Fibroblast of skin of right biceps (primary cell): ENCODE measurements at regions not wholly inside any gene's neighbourhood (a gene's known extent, or its start where the extent isn't known, plus 50 kb on each side); places are given as distances from the start of the nearest gene placed in this dataset.
"Not testable (repeated sequence)": the region's sequence is repeated elsewhere in the genome, so short reads cannot be mapped to it uniquely, and the experiment has no call there.

Experiments used
- DNase-seq: peaks from one replicate; pipeline ENCODE4 v3.0.0-alpha.2; 2013

DNA sequence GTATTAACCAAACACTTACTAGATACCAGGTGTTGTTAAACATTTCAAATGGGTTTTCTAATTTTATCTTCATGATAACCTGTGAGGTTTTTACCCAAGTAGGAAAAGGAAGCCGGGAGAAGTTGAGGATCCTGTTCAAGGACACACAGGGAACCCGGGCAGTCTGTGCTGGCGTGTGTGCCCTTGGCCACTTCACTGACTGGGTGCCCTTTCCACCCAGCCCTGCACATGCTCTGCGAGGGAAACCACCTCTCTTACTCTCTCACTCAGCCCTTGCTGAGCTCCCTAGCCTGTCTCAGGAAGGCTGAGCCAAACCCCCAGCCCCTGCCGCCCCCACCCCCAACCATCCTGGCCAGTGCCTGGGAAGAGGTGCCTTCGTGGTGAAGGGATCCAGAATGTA lies 51.8 kb downstream of the TEX44 start:
- DNase-seq: no peak

DNA sequence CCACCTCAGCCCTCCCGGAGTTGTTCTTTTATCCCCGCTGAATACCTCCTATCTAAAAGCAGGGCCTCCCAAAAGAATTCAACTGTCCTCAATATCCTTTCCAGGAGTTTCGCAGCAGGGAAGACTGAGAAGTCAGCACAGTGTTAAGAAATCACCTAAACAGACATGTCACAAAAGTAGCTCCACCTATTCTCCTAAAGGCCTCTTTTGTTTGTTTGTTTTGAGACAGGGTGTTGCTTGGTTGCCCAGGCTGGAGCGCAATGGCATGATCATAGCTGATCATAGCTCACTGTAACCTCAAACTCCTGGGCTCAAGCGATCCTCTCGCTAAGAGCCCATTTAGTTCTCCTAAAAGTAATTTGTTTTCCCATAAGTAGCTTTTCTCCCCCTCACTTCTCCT lies 53.8 kb downstream of the TEX44 start:
- DNase-seq: no peak

DNA sequence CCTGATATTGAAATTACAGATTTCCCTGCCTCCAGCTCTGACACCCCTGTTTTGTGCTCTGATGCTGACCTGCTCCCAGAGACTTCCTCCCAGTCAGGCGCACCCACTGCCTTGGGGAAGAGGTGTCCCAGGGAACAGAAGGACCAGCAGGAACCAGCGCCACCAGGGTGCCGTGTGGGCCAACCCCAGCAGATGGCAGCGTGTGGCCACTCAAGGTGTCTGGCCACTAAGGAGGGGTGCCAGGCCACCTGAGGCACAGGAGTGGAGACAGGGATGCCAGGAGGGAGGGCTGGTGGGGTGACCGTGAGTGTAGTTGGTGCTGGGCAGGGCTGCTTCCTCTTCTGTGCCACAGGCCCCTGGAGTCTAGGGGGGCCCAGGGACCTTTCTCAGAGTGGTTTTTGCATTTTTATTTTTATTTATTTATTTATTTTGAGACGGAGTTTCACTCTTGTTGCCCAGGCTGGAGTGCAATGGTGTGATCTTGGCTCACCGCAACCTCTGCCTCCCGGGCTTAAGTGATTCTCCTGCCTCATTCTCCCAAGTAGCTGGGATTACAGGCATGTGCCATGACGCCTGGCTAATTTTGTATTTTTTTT lies 56.0 kb downstream of the TEX44 start:
- DNase-seq: peak; percentile 46

DNA sequence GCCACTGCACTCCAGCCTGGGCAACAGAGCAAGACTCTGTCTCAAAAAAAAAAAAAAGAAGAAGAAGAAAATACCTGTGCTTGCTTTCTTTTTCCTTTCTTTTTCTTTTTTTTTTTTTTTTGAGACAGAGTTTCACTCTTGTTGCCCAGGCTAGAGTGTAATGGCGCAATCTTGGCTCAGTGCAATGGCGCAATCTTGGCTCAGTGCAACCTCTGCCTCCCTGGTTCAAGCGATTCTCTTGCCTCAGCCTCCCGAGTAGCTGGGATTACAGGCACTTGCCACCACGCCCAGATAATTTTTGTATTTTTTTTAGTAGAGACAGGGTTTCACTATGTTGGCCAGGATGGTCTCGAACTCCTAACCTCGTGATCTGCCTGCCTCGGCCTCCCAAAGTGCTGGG lies 56.8 kb upstream of the PTMA start:
- not testable (repeated sequence) for DNase-seq

DNA sequence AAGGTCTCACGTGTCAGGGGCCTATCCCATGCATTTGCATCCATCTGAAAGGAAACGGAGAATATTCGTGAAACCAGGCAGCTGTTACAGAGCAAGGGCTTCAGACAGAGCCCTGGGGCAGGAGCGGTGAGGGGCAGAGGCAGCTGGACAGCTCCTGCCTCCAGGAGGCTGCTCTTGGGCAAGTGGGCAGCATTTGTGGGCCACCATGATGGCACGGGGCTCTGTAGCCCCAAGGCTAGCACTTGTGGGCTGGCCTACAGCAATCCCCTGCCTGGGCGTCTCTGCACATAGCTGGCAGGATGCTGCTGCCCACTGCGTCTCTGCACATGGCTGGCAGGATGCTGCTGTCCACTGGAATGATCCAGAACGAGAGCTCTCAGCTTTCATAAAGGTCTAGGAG lies 52.8 kb upstream of the PTMA start:
- DNase-seq: no peak

DNA sequence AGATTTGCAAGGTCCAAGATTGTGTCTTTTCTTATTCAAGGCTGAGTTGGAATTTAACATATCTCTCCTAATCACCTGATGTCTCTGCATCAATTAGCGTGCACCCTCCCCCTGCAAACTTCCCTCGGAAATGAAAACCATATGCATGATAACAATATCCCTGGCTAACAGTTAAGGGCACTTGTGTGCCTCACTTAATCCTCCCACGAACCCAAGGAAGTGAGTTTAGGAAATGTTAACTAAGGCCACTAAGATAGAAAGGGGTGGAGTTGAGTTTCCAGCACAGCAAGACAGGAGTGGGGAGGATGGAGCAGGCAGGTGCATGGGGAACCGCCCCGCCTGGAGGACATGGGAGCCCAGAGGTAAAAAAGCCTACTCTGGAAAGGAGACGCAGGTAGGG lies 52.4 kb upstream of the PTMA start:
- DNase-seq: no peak
